GM19043 (cell line): ENCODE measurements at regions not wholly inside any gene's neighbourhood (a gene's known extent, or its start where the extent isn't known, plus 50 kb on each side); places are given as distances from the start of the nearest gene placed in this dataset.

ENCODE experiments used
- ATAC-seq: cut with Tn5 transposase; IDR thresholded peaks from one replicate; pipeline ENCODE4 v1.9.1; 2021; ENCODE audit warnings: low read depth; ENCODE audit not compliant: unreplicated experiment

DNA sequence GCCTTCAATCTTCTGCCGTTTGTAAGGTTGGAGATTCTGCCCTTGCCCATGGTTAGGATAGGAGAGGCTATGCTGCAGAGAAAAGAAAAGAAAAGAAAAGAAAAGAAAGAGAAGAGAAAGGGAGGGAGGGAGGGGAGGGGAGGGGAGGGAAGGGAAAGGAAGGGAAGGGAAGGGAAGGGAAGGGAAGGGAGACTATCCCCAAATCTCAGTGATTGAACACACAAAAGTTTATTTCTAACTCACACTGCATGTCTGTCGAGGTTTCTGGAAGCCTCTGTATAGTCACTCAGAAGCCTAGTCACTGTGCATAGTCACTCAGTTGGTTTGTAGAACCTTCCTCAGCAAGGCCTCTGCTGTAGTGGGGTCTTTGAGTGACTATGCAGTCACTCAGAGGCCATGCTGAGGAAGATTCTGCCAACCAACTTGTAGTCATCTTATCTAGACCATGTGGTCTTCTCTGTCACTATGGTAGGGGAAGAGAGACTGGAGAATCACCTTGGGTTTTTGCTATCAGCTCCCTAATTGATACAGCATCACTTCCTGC lies 52.3 kb upstream of the ABCC9 start:
- ATAC-seq: no peak

- ATAC-seq: peak; percentile 68
Measured at GRCh38 chr12:21992823-21993222, 51.6 kb upstream of the ABCC9 start.

GRCh38 chr12:21991526-21991925 lies 50.3 kb upstream of the ABCC9 start:
- no peak for ATAC-seq
